Mesenchymal stem cell (in vitro differentiated cells and primary cell): ENCODE measurements at regions not wholly inside any gene's neighbourhood (a gene's known extent, or its start where the extent isn't known, plus 50 kb on each side); places are given as distances from the start of the nearest gene placed in this dataset.
"Not testable (repeated sequence)": the region's sequence is repeated elsewhere in the genome, so short reads cannot be mapped to it uniquely, and the experiment has no call there.

ENCODE experiments used
- DNase-seq: peaks from one replicate; pipeline ENCODE4 v3.0.0-alpha.2; 2013
- H2AFZ ChIP-seq: one replicate; pipeline ENCODE4 v1.6.1; 2013; ENCODE audit warnings: low read depth, mild to moderate bottlenecking, control low read depth, inconsistent platforms, low read length, moderate library complexity
- H2AK5ac ChIP-seq: 2 replicates; pipeline ENCODE4 v1.6.1; 2013; ENCODE audit warnings: low read length, moderate library complexity, mild to moderate bottlenecking, inconsistent platforms; ENCODE audit not compliant: severe bottlenecking
- H2BK120ac ChIP-seq: one replicate; pipeline ENCODE4 v1.6.1; 2013; ENCODE audit warnings: low read depth, mild to moderate bottlenecking, inconsistent platforms, low read length, moderate library complexity
- H2BK12ac ChIP-seq, 2 experiments: one replicate each; pipeline ENCODE4 v1.6.1; 2013; ENCODE audit warnings: inconsistent platforms in 2 of 2, low read length in 2 of 2, mild to moderate bottlenecking in 2 of 2, moderate library complexity in 2 of 2, control low read depth in 1 of 2
- H2BK15ac ChIP-seq: one replicate; pipeline ENCODE4 v1.6.1; 2013; ENCODE audit warnings: mild to moderate bottlenecking, low read depth, inconsistent platforms; ENCODE audit not compliant: poor library complexity, severe bottlenecking
- H2BK5ac ChIP-seq: 2 replicates; pipeline ENCODE4 v1.6.1; 2013; ENCODE audit warnings: low read depth, mild to moderate bottlenecking, low read length, control low read depth, inconsistent platforms; ENCODE audit not compliant: poor library complexity, severe bottlenecking
- H3K14ac ChIP-seq, 2 experiments: one replicate each; pipeline ENCODE4 v1.6.1; 2013; ENCODE audit warnings: inconsistent platforms in 2 of 2, low read length in 2 of 2, control low read depth in 1 of 2, mild to moderate bottlenecking in 1 of 2, moderate library complexity in 1 of 2
- H3K18ac ChIP-seq, 2 experiments: one replicate each; pipeline ENCODE4 v1.6.1; 2013; ENCODE audit warnings: inconsistent platforms in 2 of 2, low read length in 2 of 2, control low read depth in 1 of 2, low read depth in 1 of 2, mild to moderate bottlenecking in 1 of 2
- H3K23ac ChIP-seq, 2 experiments: one replicate each; pipeline ENCODE4 v1.6.1; 2013; ENCODE audit warnings: inconsistent platforms in 2 of 2, low read length in 2 of 2, mild to moderate bottlenecking in 2 of 2, moderate library complexity in 2 of 2, control low read depth in 1 of 2
- H3K27ac ChIP-seq: 2 replicates; pipeline ENCODE4 v1.5.1; 2013; ENCODE audit warnings: mild to moderate bottlenecking, moderate library complexity, low read length, control low read depth, inconsistent platforms; ENCODE audit not compliant: poor library complexity, severe bottlenecking
- H3K27me3 ChIP-seq, 2 experiments: 2 replicates each; pipeline versions ENCODE4 v1.6.1 to v1.7.0; 2013; ENCODE audit warnings: low read length in 2 of 2, mild to moderate bottlenecking in 2 of 2, moderate library complexity in 2 of 2, control low read depth in 1 of 2, inconsistent platforms in 1 of 2; ENCODE audit not compliant: control insufficient read depth in 1 of 2, insufficient read depth in 1 of 2
- H3K36me3 ChIP-seq, 2 experiments: 2 replicates each; pipeline versions ENCODE4 v1.6.1 to v1.7.0; 2013; ENCODE audit warnings: low read length in 2 of 2, control low read depth in 1 of 2, inconsistent platforms in 1 of 2, low read depth in 1 of 2, mild to moderate bottlenecking in 1 of 2; ENCODE audit not compliant: insufficient read depth in 2 of 2, control insufficient read depth in 1 of 2
- H3K4ac ChIP-seq, 2 experiments: one replicate each; pipeline ENCODE4 v1.6.1; 2013; ENCODE audit warnings: inconsistent platforms in 2 of 2, low read length in 2 of 2, mild to moderate bottlenecking in 2 of 2, moderate library complexity in 2 of 2, control low read depth in 1 of 2, low read depth in 1 of 2
- H3K4me1 ChIP-seq: 2 replicates; pipeline ENCODE4 v1.6.1; 2013; ENCODE audit warnings: low read depth, low read length, control low read depth; ENCODE audit not compliant: control insufficient read depth, insufficient read depth
- H3K4me2 ChIP-seq: 2 replicates; pipeline ENCODE4 v1.6.1; 2013; ENCODE audit warnings: low read length, mild to moderate bottlenecking, inconsistent platforms; ENCODE audit not compliant: poor library complexity, severe bottlenecking
- H3K4me3 ChIP-seq, 2 experiments: 2 replicates each; pipeline versions ENCODE4 v1.5.1 to v1.7.0; 2013; ENCODE audit warnings: low read length in 2 of 2, mild to moderate bottlenecking in 2 of 2, control low read depth in 1 of 2, low read depth in 1 of 2; ENCODE audit not compliant: insufficient read depth in 1 of 2
- H3K79me1 ChIP-seq: replicated peaks from 2 replicates; pipeline ENCODE4 v1.6.1; 2013; ENCODE audit warnings: mild to moderate bottlenecking, control low read depth, low read length, inconsistent platforms; ENCODE audit not compliant: poor library complexity, severe bottlenecking
- H3K9ac ChIP-seq: 2 replicates; pipeline ENCODE4 v1.7.0; 2013; ENCODE audit warnings: mild to moderate bottlenecking, low read length, moderate library complexity
- H3K9me3 ChIP-seq: 2 replicates; pipeline ENCODE4 v1.7.0; 2013; ENCODE audit warnings: mild to moderate bottlenecking, low read length; ENCODE audit not compliant: control insufficient read depth
- H4K8ac ChIP-seq: one replicate; pipeline ENCODE4 v1.6.1; 2013; ENCODE audit warnings: inconsistent platforms, mild to moderate bottlenecking, low read length, moderate library complexity
- H4K91ac ChIP-seq: one replicate; pipeline ENCODE4 v1.6.1; 2013; ENCODE audit warnings: mild to moderate bottlenecking, low read length, inconsistent platforms
- WGBS: methylation state at CpG from one replicate; pipeline ENCODE4 v1.1.7; 2013; ENCODE audit warnings: mixed read lengths; 5-methylcytosine and 5-hydroxymethylcytosine counted together

- H4K91ac ChIP-seq, H3K4me1 ChIP-seq, H3K27ac ChIP-seq, H3K4me3 ChIP-seq, DNase-seq, H2BK120ac ChIP-seq, H3K79me1 ChIP-seq, H3K27me3 ChIP-seq, H2AFZ ChIP-seq, H2BK12ac ChIP-seq, H3K9ac ChIP-seq, H3K18ac ChIP-seq, H2BK5ac ChIP-seq, H3K4ac ChIP-seq, H4K8ac ChIP-seq, H2AK5ac ChIP-seq, H3K23ac ChIP-seq, H3K36me3 ChIP-seq, H3K14ac ChIP-seq, H2BK15ac ChIP-seq, H3K9me3 ChIP-seq, H3K4me2 ChIP-seq: not testable (repeated sequence)
- WGBS = 95% methylated on average over 28 of the region's 33 CpGs
Observed at GRCh38 chr3:162987085-162987794, 1490.6 kb downstream of the OTOL1 start.

- Histone ChIP-seq H3K14ac (no peak overlapping the region), H4K91ac (no peak overlapping the region)
Observed at GRCh38 chr3:162992741-162993140, 1496.1 kb downstream of the OTOL1 start.

GRCh38 chr3:162994165-162994564, 1497.6 kb downstream of the OTOL1 start:
- no peak overlapping the region for H3K4me2 ChIP-seq
- H3K14ac ChIP-seq = no peak overlapping the region
- no peaks in the 10 kb centered on the region for H3K36me3 ChIP-seq
- H2BK5ac ChIP-seq = no peak overlapping the region
- H2BK120ac ChIP-seq = no peak overlapping the region
- no peak overlapping the region for H3K23ac ChIP-seq
- no peak overlapping the region for H4K8ac ChIP-seq
- peaks cover 4% of the 10 kb centered on the region for H3K9me3 ChIP-seq
- no peak overlapping the region for H3K27ac ChIP-seq
- H2BK12ac ChIP-seq = no peak overlapping the region
- H2AFZ ChIP-seq = no peak overlapping the region
- H2BK15ac ChIP-seq = no peak overlapping the region
- H3K18ac ChIP-seq = no peak overlapping the region
- H3K79me1 ChIP-seq = no peaks in the 10 kb centered on the region
- no peak overlapping the region for H2AK5ac ChIP-seq
- peak; percentile 10 for DNase-seq
- no peak overlapping the region for H3K4me3 ChIP-seq
- H3K4me1 ChIP-seq = no peaks in the 10 kb centered on the region
- no peaks in the 10 kb centered on the region for H3K27me3 ChIP-seq
- H3K9ac ChIP-seq = no peak overlapping the region
- no CpG with 5 or more reads among the region's 1 CpG for WGBS
- no peak overlapping the region for H3K4ac ChIP-seq
- no peak overlapping the region for H4K91ac ChIP-seq

More at GRCh38 chr3:162992741-162993140, 1496.1 kb downstream of the OTOL1 start:
- Histone ChIP-seq H2AFZ (no peak overlapping the region), H3K4me3 (no peak overlapping the region), H3K18ac (no peak overlapping the region), H3K9me3 (peaks cover 4% of the 10 kb centered on the region), H3K36me3 (no peaks in the 10 kb centered on the region), H3K9ac (no peak overlapping the region), H2BK5ac (no peak overlapping the region), H2BK120ac (no peak overlapping the region), H3K79me1 (no peaks in the 10 kb centered on the region), H2BK15ac (no peak overlapping the region), H3K4me1 (no peaks in the 10 kb centered on the region), H3K4ac (no peak overlapping the region), H3K23ac (no peak overlapping the region), H2BK12ac (no peak overlapping the region), H4K8ac (no peak overlapping the region), H2AK5ac (no peak overlapping the region), H3K4me2 (no peak overlapping the region), H3K27ac (no peak overlapping the region), H3K27me3 (no peaks in the 10 kb centered on the region)
- no peak for DNase-seq
- WGBS = 43% methylated on average over 2 of the region's 2 CpGs

GRCh38 chr3:162996368-162996767, 1499.8 kb downstream of the OTOL1 start:
- Histone ChIP-seq H2AFZ (no peak overlapping the region), H3K23ac (no peak overlapping the region), H2BK15ac (no peak overlapping the region), H3K14ac (no peak overlapping the region), H2BK12ac (no peak overlapping the region), H3K4ac (no peak overlapping the region), H3K79me1 (no peaks in the 10 kb centered on the region), H3K36me3 (no peaks in the 10 kb centered on the region), H4K91ac (no peak overlapping the region), H3K4me2 (no peak overlapping the region), H2AK5ac (no peak overlapping the region), H3K18ac (no peak overlapping the region), H3K4me3 (no peak overlapping the region), H3K27ac (no peak overlapping the region), H3K9ac (no peak overlapping the region), H3K9me3 (peaks cover 4% of the 10 kb centered on the region), H4K8ac (no peak overlapping the region), H2BK5ac (no peak overlapping the region), H2BK120ac (no peak overlapping the region), H3K4me1 (no peaks in the 10 kb centered on the region), H3K27me3 (no peaks in the 10 kb centered on the region)
- DNase-seq = no peak
